HT1080 (cell line): ENCODE measurements at regions not wholly inside any gene's neighbourhood (a gene's known extent, or its start where the extent isn't known, plus 50 kb on each side); places are given as distances from the start of the nearest gene placed in this dataset.
"Not testable (repeated sequence)": the region's sequence is repeated elsewhere in the genome, so short reads cannot be mapped to it uniquely, and the experiment has no call there.

ENCODE experiments used
- DNase-seq: peaks from one replicate; pipeline ENCODE4 v3.0.0-alpha.2; 2015; ENCODE audit warnings: low read depth

GRCh38 chr18:40210696-40211095, 1744.3 kb upstream of the PIK3C3 start:
- DNase-seq, result no peak

GRCh38 chr18:40208958-40209357, 1746.1 kb upstream of the PIK3C3 start:
- no peak for DNase-seq

GRCh38 chr18:40197711-40198110, 1757.3 kb upstream of the PIK3C3 start:
- no peak for DNase-seq

GRCh38 chr18:40186677-40187076, 1768.4 kb upstream of the PIK3C3 start:
- no peak for DNase-seq

DNA sequence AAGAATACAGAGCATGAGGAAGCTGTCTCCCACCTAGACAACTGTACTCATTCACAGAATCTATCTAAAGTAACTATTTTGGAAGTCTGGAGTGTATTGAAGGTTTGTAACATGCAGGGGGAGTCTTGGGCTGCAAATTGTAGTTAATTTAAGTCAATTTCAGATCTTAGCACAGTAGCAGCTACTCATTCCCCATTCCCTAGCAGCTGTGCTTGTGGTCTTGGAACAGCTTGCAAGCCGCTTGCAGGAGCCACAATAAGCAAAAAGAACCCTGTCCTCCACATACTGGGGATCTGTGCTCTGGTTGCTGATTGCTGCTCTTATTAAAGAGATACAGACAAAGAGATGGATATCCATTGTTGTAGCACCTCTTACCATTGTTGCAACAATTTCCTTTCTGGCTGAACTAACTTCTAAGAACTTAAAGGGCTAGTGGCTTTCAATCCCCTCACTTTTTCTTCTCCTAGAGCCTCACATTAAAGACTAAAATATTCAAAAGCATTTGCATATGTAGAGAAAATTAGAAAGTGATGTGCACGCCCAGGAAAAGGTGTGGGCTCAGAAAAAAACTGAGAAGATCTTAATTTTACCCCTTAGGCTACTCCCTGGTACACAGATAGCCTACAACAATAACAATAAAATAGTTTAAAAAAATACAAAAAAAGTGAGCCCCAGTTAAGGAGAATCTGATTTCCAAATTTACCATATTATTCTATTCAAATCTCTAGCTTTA, 1775.1 kb upstream of the PIK3C3 start:
- no peak for DNase-seq

DNA sequence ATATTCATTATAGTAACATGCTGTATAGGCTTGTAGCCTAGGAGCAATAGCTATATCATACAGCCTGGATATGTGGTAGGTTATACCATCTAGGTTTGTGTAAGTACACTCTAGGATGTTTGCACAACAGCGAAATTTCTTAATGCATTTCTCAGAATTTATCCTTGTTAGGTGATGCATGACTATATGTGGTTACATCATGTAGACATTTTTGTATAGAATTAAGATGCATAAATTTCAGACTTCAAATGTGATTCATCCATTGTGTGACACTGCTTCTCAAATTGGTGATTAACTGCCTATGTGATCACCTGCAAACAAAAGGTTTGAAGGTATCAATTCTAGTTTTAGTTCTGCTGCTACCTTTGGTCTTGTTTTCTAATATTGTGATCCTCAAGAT, 1787.0 kb upstream of the PIK3C3 start:
- no peak for DNase-seq

- DNase-seq, result no peak
Measured at GRCh38 chr18:40163254-40163653, 1791.8 kb upstream of the PIK3C3 start.

- DNase-seq, result no peak
Measured at GRCh38 chr18:40160361-40160760, 1794.7 kb upstream of the PIK3C3 start.

GRCh38 chr18:40159141-40160017, 1795.7 kb upstream of the PIK3C3 start:
- DNase-seq, result peak; percentile 44

- no peak for DNase-seq
Measured at GRCh38 chr18:40157120-40157519, 1797.9 kb upstream of the PIK3C3 start.

DNA sequence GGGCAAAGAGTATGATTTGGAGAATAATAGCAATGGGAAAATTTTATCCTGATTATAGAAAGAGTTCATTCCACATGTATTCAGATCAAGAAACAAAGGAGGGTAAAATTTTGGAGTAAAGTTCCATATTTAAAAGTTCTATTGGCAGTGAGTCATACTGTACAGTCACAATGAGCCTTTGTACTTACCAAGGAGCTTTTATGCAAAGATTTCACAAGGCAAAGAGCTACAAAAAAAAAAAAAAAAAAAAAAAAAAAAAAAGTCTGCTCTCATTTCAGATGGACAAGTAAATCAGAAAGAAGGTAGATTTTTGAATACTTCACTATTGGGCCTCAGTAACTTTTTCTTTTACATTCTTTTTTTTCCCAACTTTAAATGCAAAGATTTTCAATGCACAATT, 1802.2 kb upstream of the PIK3C3 start:
- peak; percentile 73 for DNase-seq

- DNase-seq, result no peak
Measured at GRCh38 chr18:40148960-40149359, 1806.1 kb upstream of the PIK3C3 start.

GRCh38 chr18:40133253-40133652, 1821.8 kb upstream of the PIK3C3 start:
- DNase-seq, result no peak

DNA sequence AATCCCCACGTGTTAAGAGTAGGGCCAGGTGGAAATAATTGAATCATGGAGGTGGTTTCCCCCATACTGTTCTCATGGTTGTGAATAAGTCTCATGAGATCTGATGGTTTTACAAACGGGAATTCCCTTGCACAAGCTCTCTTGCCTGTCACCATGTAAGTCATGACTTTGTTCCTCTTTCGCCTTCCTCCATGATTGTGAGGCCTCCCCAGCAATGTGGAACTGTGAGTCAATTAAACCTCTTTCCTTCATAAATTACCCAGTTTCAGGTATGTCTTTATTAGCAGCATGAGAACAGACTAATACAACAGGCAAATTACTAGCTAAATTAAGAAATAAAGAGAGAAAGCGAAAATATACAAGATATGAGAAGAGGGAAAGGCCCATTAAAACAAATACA, 1822.6 kb upstream of the PIK3C3 start:
- not testable (repeated sequence) for DNase-seq

DNA sequence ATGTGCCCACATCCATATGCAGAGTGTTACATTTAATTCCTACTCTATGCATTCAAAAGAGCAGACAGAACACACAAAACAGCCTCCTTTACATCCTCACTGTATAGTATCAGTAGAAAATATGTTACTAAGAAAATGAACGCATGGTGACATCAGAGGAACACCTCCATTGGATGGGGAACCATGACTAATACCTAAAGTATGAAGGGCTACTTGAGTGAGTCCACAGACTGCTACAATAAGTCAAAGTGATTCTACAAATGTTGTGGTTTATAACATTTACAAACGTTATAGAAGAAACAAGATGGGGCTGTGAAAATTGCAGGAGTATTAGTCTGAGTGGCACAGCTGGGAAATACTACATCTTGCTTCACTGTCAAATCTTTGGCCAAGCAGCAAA, 1830.9 kb upstream of the PIK3C3 start:
- DNase-seq, result peak; percentile 79

DNA sequence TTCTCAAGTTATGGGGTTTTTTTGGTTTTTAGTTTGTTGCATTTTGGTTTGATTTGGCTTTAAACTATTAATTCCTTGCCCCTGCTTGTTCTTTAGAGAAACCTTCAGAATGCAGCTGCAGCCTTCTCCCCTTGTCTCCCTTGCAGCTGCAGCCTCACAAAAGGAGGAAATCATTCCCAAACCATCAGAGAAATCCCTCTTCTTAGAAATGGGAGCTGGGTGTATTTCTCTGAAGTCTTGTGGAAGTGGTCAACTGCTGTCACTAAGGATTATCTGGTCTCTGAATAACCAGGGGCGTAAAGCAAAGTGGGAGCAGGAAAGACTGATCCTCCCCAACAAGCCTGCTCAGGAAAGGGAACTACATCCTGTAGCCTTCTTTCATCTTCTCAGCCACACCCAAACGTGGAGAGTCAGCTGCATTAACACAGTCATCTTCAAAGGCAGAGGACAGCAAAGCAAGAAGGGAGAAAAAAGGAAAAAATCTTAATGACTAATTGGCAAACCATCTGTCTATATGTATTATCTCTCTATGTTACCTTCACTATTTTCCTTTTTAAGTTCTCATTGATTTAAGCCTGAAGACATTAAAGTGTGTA, 1834.1 kb upstream of the PIK3C3 start:
- DNase-seq, result peak; percentile 63

DNA sequence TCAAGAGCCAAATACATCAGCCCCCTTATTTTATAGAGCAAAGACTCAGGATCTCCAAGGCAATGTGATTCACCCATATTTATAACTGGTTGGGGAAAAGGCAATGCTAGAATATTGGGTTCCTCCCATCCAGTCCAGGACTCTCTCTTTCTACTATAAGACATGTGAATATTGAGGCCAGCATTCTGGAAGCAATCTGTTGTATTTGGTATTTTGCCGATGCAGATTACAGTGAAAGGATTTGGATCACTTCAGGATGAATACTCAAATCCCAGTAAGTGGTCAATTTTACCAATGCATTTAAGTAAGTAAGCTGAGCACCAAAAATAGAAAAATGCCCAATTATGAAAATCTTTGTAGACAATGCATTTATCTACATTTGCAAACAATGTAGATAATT, 1834.7 kb upstream of the PIK3C3 start:
- no peak for DNase-seq

GRCh38 chr18:40119581-40119980, 1835.5 kb upstream of the PIK3C3 start:
- not testable (repeated sequence) for DNase-seq

DNA sequence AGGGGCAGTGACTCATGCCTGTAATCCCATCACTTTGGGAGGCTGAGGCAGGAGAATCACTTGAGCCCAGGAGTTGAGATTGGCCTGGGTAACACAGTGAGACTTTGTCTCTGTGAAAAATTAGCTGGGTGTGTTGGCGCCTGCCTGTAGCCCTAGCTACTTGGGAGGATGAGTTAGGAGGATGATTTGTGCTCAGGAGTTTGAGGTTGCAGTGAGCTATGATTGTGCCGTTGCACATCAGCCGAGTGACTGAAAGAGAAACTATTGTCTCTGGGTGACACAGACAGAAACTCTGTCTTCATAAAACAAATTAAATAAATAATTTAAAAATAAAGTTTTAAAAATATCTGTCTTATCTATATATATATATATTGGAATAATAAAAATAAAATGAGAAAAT, 1844.6 kb upstream of the PIK3C3 start:
- no peak for DNase-seq

DNA sequence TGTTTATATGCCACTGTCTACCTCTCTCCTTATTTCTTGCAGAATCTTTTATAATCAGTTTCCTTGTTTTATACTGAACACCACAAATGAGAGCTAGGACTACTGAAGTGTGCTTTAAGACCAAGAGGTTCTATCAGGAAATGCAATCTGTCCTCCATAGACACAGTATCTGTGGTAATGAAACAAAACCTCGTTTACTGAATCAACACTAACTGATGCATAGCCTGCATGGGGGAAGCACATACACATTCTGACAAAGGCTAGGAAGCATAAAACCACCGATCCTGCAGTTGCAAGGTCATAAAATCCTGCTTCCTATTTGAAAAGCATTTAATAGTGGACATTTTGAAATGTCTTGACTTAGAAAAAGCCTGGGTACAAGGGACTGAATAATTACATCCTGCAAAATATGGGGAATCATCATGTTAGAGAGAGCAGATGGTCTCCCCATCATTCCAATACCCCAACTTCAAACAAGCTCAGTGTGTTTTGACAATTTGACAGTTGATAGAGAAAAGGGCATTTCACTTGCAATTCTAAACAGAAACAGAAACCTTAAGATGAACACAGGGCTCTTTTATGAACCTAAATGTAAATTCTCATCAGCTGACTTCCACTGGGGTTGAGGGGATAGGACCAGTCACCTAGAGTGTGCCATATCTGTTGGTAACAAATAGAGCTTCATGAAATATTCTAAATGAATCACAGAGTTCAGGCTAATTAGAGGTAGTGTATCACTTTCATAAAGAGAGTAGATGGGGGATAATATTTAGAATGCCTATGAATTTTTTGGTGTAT, 1845.6 kb upstream of the PIK3C3 start:
- peak; percentile 1 for DNase-seq

- DNase-seq, result no peak
Measured at GRCh38 chr18:40108596-40108995, 1846.4 kb upstream of the PIK3C3 start.
